ENCODE measurements at regions not wholly inside any gene's neighbourhood (a gene's known extent, or its start where the extent isn't known, plus 50 kb on each side); places are given as distances from the start of the nearest gene placed in this dataset.

- TF ChIP-seq SRF (IDR thresholded peaks at IDR 0.05; ENCODE audit: low read depth, low read length) (no peak), SIX5 (IDR thresholded peaks at IDR 0.05; ENCODE audit: low read depth, low read length) (no peak), NANOG (IDR thresholded peaks at IDR 0.05; ENCODE audit: insufficient read depth, low read depth, low read length, poor library complexity, severe bottlenecking) (no peak), EGR1 (IDR thresholded peaks at IDR 0.05; ENCODE audit: borderline replicate concordance, low read depth, low read length) (no peak), CHD2 (IDR thresholded peaks at IDR 0.05; ENCODE audit: low read length) (no peak), RAD21 (IDR thresholded peaks at IDR 0.05 in 1 of 2, conservative IDR thresholded peaks at IDR 0.05 in 1 of 2; ENCODE audit: low read depth in 2 of 2, low read length in 2 of 2) (no peak), ASH2L (IDR thresholded peaks at IDR 0.05; ENCODE audit: low read length) (no peak), RXRA (IDR thresholded peaks at IDR 0.05; ENCODE audit: insufficient read depth, low read depth, low read length) (no peak), CREB1 (IDR thresholded peaks at IDR 0.05) (no peak), RBBP5 (IDR thresholded peaks at IDR 0.05; ENCODE audit: borderline replicate concordance, low read depth, low read length) (no peak)
Observed at GRCh38 chr6:65935412-65935811, 228.4 kb upstream of the EYS start.

More at GRCh38 chr6:65935412-65935811, 228.4 kb upstream of the EYS start:
- DNase-seq (ENCODE audit: low read depth in 1 of 2, low spot score in 2 of 2) (no peak), FAIRE-seq (no peak)
- Histone ChIP-seq H3K36me3 (ENCODE audit: control insufficient read depth in 2 of 4, insufficient read depth in 4 of 4, low read length in 3 of 4) (no peaks in the 10 kb centered on the region), H2BK12ac (ENCODE audit: low read depth, low read length) (no peak overlapping the region), H3K4me1 (replicated peaks in 1 of 4; ENCODE audit: control insufficient read depth in 3 of 4, insufficient read depth in 4 of 4, low read length in 3 of 4) (no peaks in the 10 kb centered on the region), H3K4ac (replicated peaks; ENCODE audit: insufficient read length, low read depth, low read length) (no peak overlapping the region), H4K8ac (ENCODE audit: extremely low read depth, insufficient read depth, low read length) (no peak overlapping the region), H3K79me2 (ENCODE audit: control insufficient read depth in 1 of 2, insufficient read depth in 2 of 2, low read length in 2 of 2) (no peaks in the 10 kb centered on the region), H3K56ac (replicated peaks; ENCODE audit: insufficient read length, low read depth, low read length) (no peak overlapping the region), H3K23ac (ENCODE audit: insufficient read length) (no peak overlapping the region), H3K4me3 (ENCODE audit: extremely low read depth in 1 of 4, insufficient read depth in 2 of 4, low read depth in 3 of 4, low read length in 4 of 4) (no peak overlapping the region), H4K20me1 (replicated peaks in 1 of 2; ENCODE audit: control insufficient read depth in 1 of 2, insufficient read depth in 2 of 2, low read length in 2 of 2) (no peaks in the 10 kb centered on the region), H2BK120ac (replicated peaks; ENCODE audit: low read depth, low read length) (no peak overlapping the region), H3K27me3 (replicated peaks in 1 of 4; ENCODE audit: control insufficient read depth in 3 of 4, extremely low read depth in 1 of 4, insufficient read depth in 3 of 4, low read length in 3 of 4) (no peaks in the 10 kb centered on the region), H2AFZ (ENCODE audit: low read length) (no peak overlapping the region), H3K9me3 (ENCODE audit: insufficient read depth in 2 of 2, low read depth in 1 of 2, low read length in 1 of 2) (peaks cover 11 to 12% of the 10 kb centered on the region in 2 experiments; a peak in 3 of 4 replicates), H4K5ac (ENCODE audit: insufficient read length, low read depth, low read length) (no peak overlapping the region), H3K27ac (ENCODE audit: low read depth, low read length) (no peak overlapping the region), H3K18ac (ENCODE audit: extremely low read depth, low read length) (no peak overlapping the region), H2AK5ac (ENCODE audit: low read depth, low read length) (no peak overlapping the region), H4K91ac (replicated peaks; ENCODE audit: insufficient read length, low read length) (no peak overlapping the region), H3K14ac (ENCODE audit: insufficient read length) (no peak overlapping the region), H2BK15ac (ENCODE audit: low read length) (no peak overlapping the region), H2BK20ac (ENCODE audit: low read length) (no peak overlapping the region), H2BK5ac (ENCODE audit: low read depth, low read length) (no peak overlapping the region), H3K9ac (replicated peaks in 1 of 4; ENCODE audit: extremely low read depth in 1 of 4, low read depth in 3 of 4, low read length in 3 of 4) (no peak overlapping the region), H3K4me2 (ENCODE audit: insufficient read depth in 1 of 2, low read depth in 2 of 2, low read length in 2 of 2) (no peak overlapping the region), H3K79me1 (ENCODE audit: low read depth, low read length) (no peaks in the 10 kb centered on the region), H3K23me2 (ENCODE audit: low read depth, low read length) (no peaks in the 10 kb centered on the region)
- 95% methylated on average over 1 of the region's 1 CpG; no CpG with 5 or more reads in 1 of the 2 experiments for WGBS, 2 experiments (ENCODE audit: extremely low coverage in 1 of 2, insufficient coverage in 1 of 2, insufficient read length in 1 of 2, insufficient replicate concordance in 2 of 2, low coverage in 1 of 2, low lambda C conversion rate in 2 of 2, missing lambda C conversion rate in 1 of 2)
- POLR2A ChIA-PET (ENCODE audit: partially characterized antibody), result no interaction called here
- CTCF ChIA-PET (ENCODE audit: partially characterized antibody), result no interaction called here

Measured in H1 (cell line).